ENCODE measurements at regions not wholly inside any gene's neighbourhood (a gene's known extent, or its start where the extent isn't known, plus 50 kb on each side); places are given as distances from the start of the nearest gene placed in this dataset.
"Not testable (repeated sequence)": the region's sequence is repeated elsewhere in the genome, so short reads cannot be mapped to it uniquely, and the experiment has no call there.

DNA sequence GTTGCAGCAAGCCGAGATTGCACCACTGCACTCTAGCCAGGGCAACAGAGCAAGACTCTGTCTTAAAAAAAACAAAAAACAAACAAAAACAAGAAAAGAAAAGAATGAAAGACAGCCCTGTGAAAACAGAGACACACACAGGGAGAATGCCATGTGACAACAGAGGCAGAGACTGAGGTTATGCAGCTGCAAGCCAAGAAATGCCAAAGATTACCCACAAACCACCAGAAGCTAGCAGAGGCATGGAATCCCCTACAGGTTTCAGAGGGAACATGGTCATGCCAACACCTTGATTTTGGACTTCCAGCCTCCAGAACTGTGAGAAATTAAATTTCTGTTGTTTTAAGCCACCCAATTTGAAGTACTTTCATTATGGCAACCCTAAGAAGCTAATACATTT, 138.5 kb downstream of the MRPL57 start:
- not testable (repeated sequence) for H3K27me3 ChIP-seq (ENCODE audit: control insufficient read depth, insufficient read depth, low read length); H3K4me3 ChIP-seq (ENCODE audit: low read length); DNase-seq; H3K4me1 ChIP-seq (ENCODE audit: control insufficient read depth, insufficient read depth, low read length); H3K36me3 ChIP-seq (ENCODE audit: control insufficient read depth, insufficient read depth, low read length); H3K27ac ChIP-seq (ENCODE audit: low read length); H3K9me3 ChIP-seq (replicated peaks; ENCODE audit: control insufficient read depth, low read depth, low read length)
- WGBS (ENCODE audit: insufficient coverage) = no CpG with 5 or more reads among the region's 1 CpG

- Histone ChIP-seq H3K4me3 (ENCODE audit: low read length) (no peak overlapping the region), H3K36me3 (ENCODE audit: control insufficient read depth, insufficient read depth, low read length) (no peaks in the 10 kb centered on the region), H3K27me3 (ENCODE audit: control insufficient read depth, insufficient read depth, low read length) (no peaks in the 10 kb centered on the region), H3K27ac (ENCODE audit: low read length) (no peak overlapping the region), H3K4me1 (ENCODE audit: control insufficient read depth, insufficient read depth, low read length) (no peaks in the 10 kb centered on the region), H3K9me3 (replicated peaks; ENCODE audit: control insufficient read depth, low read depth, low read length) (peaks cover 3% of the 10 kb centered on the region)
- DNase-seq = no peak
Observed at GRCh38 chr13:21316376-21316775, 139.9 kb downstream of the MRPL57 start.

GRCh38 chr13:21318891-21319532, 140.1 kb downstream of the ZDHHC20 start:
- Histone ChIP-seq H3K36me3 (ENCODE audit: control insufficient read depth, insufficient read depth, low read length) (no peaks in the 10 kb centered on the region), H3K4me3 (ENCODE audit: low read length) (no peak overlapping the region), H3K9me3 (replicated peaks; ENCODE audit: control insufficient read depth, low read depth, low read length) (peaks cover 3% of the 10 kb centered on the region), H3K27me3 (ENCODE audit: control insufficient read depth, insufficient read depth, low read length) (no peaks in the 10 kb centered on the region), H3K27ac (ENCODE audit: low read length) (no peak overlapping the region), H3K4me1 (ENCODE audit: control insufficient read depth, insufficient read depth, low read length) (no peaks in the 10 kb centered on the region)
- 37% methylated on average over 48 of the region's 50 CpGs for WGBS (ENCODE audit: insufficient coverage)
- DNase-seq = no peak

DNA sequence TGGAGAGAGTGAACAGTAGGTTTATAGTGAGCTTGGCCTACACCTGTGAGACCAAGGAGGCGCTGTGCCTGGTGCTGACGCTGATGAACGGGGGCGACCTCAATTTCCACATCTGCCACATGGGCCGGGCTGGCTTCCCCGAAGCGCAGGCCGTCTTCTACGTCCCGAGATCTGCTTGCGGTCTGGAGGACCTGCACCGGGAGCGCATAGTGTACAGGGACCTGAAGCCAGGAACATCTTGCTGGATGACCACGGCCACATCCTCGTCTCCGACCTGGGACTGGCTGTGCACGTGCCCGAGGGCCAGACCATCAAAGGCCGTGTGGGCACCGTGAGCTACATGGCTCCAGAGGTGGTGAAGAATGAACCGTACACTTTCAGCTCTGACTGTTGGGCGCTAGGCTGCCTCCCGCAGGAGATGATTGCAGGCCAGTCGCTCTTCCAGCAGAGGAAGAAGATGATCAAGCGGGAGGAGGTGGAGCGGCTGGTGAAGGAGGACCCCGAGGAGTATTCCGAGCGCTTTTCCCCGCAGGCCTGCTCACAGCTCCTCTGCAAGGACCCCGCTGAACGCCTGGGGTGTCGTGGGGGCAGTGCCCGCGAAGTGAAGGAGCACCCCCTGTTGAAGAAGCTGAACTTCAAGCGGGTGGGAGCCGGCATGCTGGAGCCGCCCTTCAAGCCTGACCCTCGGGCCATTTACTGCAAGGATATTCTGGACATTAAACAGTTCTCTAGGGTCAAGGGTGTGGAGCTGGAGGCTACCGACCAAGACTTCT, 139.0 kb downstream of the ZDHHC20 start:
- Histone ChIP-seq H3K36me3 (ENCODE audit: control insufficient read depth, insufficient read depth, low read length) (no peaks in the 10 kb centered on the region), H3K9me3 (replicated peaks; ENCODE audit: control insufficient read depth, low read depth, low read length) (peaks cover 3% of the 10 kb centered on the region), H3K27me3 (ENCODE audit: control insufficient read depth, insufficient read depth, low read length) (no peaks in the 10 kb centered on the region), H3K27ac (ENCODE audit: low read length) (no peak overlapping the region), H3K4me3 (ENCODE audit: low read length) (no peak overlapping the region), H3K4me1 (ENCODE audit: control insufficient read depth, insufficient read depth, low read length) (no peaks in the 10 kb centered on the region)
- 96% methylated on average over 39 of the region's 40 CpGs for WGBS (ENCODE audit: insufficient coverage)
- no peak for DNase-seq

DNA sequence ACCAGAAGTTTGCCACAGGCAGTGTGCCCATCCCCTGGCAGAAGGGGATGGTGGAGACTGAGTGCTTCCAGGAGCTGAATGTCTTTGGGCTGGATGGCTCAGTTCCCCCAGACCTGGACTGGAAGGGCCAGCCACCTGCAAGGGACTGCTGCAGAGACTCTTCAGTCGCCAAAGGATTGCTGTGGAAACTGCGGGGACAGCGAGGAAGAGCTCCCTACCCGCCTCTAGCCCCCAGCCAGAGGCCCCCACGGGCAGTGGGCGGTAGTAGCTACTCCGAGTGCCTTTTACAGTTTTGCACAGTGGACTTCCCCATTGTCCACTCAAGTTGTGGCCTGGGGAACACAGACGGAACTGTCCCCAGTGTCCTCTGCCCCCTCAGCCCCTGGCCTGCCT, 138.5 kb downstream of the ZDHHC20 start:
- no peaks in the 10 kb centered on the region for H3K36me3 ChIP-seq (ENCODE audit: control insufficient read depth, insufficient read depth, low read length)
- H3K9me3 ChIP-seq (replicated peaks; ENCODE audit: control insufficient read depth, low read depth, low read length) = peaks cover 3% of the 10 kb centered on the region
- no peak overlapping the region for H3K27ac ChIP-seq (ENCODE audit: low read length)
- 85% methylated on average over 8 of the region's 8 CpGs for WGBS (ENCODE audit: insufficient coverage)
- H3K4me3 ChIP-seq (ENCODE audit: low read length) = no peak overlapping the region
- H3K4me1 ChIP-seq (ENCODE audit: control insufficient read depth, insufficient read depth, low read length) = peaks cover 1% of the 10 kb centered on the region
- no peak for DNase-seq
- no peaks in the 10 kb centered on the region for H3K27me3 ChIP-seq (ENCODE audit: control insufficient read depth, insufficient read depth, low read length)

GRCh38 chr13:21321269-21321668, 137.8 kb downstream of the ZDHHC20 start:
- Histone ChIP-seq H3K4me1 (ENCODE audit: control insufficient read depth, insufficient read depth, low read length) (peaks cover 8% of the 10 kb centered on the region), H3K4me3 (ENCODE audit: low read length) (no peak overlapping the region), H3K27ac (ENCODE audit: low read length) (no peak overlapping the region), H3K27me3 (ENCODE audit: control insufficient read depth, insufficient read depth, low read length) (no peaks in the 10 kb centered on the region), H3K9me3 (replicated peaks; ENCODE audit: control insufficient read depth, low read depth, low read length) (peaks cover 3% of the 10 kb centered on the region), H3K36me3 (ENCODE audit: control insufficient read depth, insufficient read depth, low read length) (no peaks in the 10 kb centered on the region)
- WGBS (ENCODE audit: insufficient coverage) = 77% methylated on average over 1 of the region's 7 CpGs
- no peak for DNase-seq

- DNase-seq = no peak
- WGBS (ENCODE audit: insufficient coverage) = 57% methylated on average over 5 of the region's 11 CpGs
- no peak overlapping the region for H3K4me3 ChIP-seq (ENCODE audit: low read length)
- peaks cover 3% of the 10 kb centered on the region for H3K9me3 ChIP-seq (replicated peaks; ENCODE audit: control insufficient read depth, low read depth, low read length)
- no peak overlapping the region for H3K27ac ChIP-seq (ENCODE audit: low read length)
- peaks cover 14% of the 10 kb centered on the region for H3K4me1 ChIP-seq (ENCODE audit: control insufficient read depth, insufficient read depth, low read length)
- no peaks in the 10 kb centered on the region for H3K36me3 ChIP-seq (ENCODE audit: control insufficient read depth, insufficient read depth, low read length)
- H3K27me3 ChIP-seq (ENCODE audit: control insufficient read depth, insufficient read depth, low read length) = no peaks in the 10 kb centered on the region
Observed at GRCh38 chr13:21322327-21322965, 136.7 kb downstream of the ZDHHC20 start.
